ENCODE measurements at regions not wholly inside any gene's neighbourhood (a gene's known extent, or its start where the extent isn't known, plus 50 kb on each side); places are given as distances from the start of the nearest gene placed in this dataset.

DNA sequence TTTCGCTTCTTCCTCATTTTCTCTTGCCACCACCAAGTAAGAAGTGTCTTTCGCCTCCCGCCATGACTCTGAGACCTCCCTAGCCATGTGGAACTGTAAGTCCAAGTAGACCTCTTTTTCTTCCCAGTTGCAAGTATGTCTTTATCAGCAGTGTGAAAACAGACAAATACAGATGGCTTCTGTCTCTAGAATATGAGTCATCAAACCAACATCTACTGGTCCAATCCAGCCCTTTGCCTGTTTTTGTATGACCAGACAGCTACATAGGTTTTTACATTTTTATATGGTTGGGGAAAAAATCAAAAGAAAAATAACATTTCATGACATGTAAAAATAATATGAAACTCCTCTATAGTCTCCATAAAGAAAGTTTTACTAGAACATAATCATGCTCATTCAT lies 118.7 kb upstream of the PTPRG start:
- Mint-ChIP-seq H3K4me3 (no peak overlapping the region), H3K27me3 (peaks cover 3% of the 10 kb centered on the region), H3K4me1 (no peaks in the 10 kb centered on the region), H3K27ac (no peak overlapping the region), H3K9me3 (no peaks in the 10 kb centered on the region), H3K36me3 (no peaks in the 10 kb centered on the region)
- DNase-seq (ENCODE audit: low spot score in 2 of 2), result no peak
- no peak for ATAC-seq (ENCODE audit: low read depth)

- H3K36me3 Mint-ChIP-seq, result no peaks in the 10 kb centered on the region
- no peaks in the 10 kb centered on the region for H3K9me3 Mint-ChIP-seq
- ATAC-seq (ENCODE audit: low read depth) (no peak), DNase-seq (ENCODE audit: low spot score in 2 of 2) (no peak)
- no peak overlapping the region for H3K4me3 Mint-ChIP-seq
- H3K4me1 Mint-ChIP-seq, result no peaks in the 10 kb centered on the region
- H3K27me3 Mint-ChIP-seq, result peaks cover 3% of the 10 kb centered on the region
- H3K27ac Mint-ChIP-seq, result no peak overlapping the region
These were observed 117.5 kb upstream of the PTPRG start for GRCh38 chr3:61443886-61444285.

DNA sequence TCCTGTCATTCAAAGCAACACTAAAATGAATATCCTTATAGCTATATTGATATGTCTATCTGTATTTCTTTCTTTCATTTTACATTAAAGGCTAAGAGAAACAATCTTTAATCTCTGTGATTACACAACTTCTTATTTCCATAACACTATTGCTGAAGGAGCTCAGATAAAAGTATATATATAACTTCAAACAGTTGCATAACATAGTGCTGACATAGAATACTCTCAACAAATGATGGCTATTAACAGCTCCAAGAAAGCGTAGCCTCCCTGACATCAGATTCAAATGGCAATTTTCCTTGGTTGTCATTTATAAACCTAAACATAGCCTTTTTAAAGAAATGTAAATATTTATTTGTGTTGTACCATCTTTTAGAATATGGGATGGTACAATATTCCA lies 116.6 kb upstream of the PTPRG start:
- H3K4me1 Mint-ChIP-seq, result no peaks in the 10 kb centered on the region
- H3K27ac Mint-ChIP-seq, result no peak overlapping the region
- H3K9me3 Mint-ChIP-seq, result no peaks in the 10 kb centered on the region
- no peak for DNase-seq (ENCODE audit: low spot score in 2 of 2)
- H3K27me3 Mint-ChIP-seq, result peaks cover 3% of the 10 kb centered on the region
- ATAC-seq (ENCODE audit: low read depth), result no peak
- H3K4me3 Mint-ChIP-seq, result no peak overlapping the region
- H3K36me3 Mint-ChIP-seq, result no peaks in the 10 kb centered on the region

GRCh38 chr3:61445924-61446323 lies 115.4 kb upstream of the PTPRG start:
- DNase-seq (ENCODE audit: low spot score in 2 of 2), result no peak
- peaks cover 3% of the 10 kb centered on the region for H3K27me3 Mint-ChIP-seq

GRCh38 chr3:61446341-61446740 lies 115.0 kb upstream of the PTPRG start:
- no peaks in the 10 kb centered on the region for H3K4me1 Mint-ChIP-seq
- H3K4me3 Mint-ChIP-seq, result no peak overlapping the region
- H3K27me3 Mint-ChIP-seq, result peaks cover 3% of the 10 kb centered on the region
- ATAC-seq (ENCODE audit: low read depth) (no peak), DNase-seq (ENCODE audit: low spot score in 2 of 2) (no peak)
- H3K27ac Mint-ChIP-seq, result no peak overlapping the region
- no peaks in the 10 kb centered on the region for H3K9me3 Mint-ChIP-seq
- no peaks in the 10 kb centered on the region for H3K36me3 Mint-ChIP-seq

More at GRCh38 chr3:61445924-61446323, 115.4 kb upstream of the PTPRG start:
- Mint-ChIP-seq H3K4me1 (no peaks in the 10 kb centered on the region), H3K9me3 (no peaks in the 10 kb centered on the region), H3K27ac (no peak overlapping the region), H3K36me3 (no peaks in the 10 kb centered on the region), H3K4me3 (no peak overlapping the region)
- ATAC-seq (ENCODE audit: low read depth), result no peak

DNA sequence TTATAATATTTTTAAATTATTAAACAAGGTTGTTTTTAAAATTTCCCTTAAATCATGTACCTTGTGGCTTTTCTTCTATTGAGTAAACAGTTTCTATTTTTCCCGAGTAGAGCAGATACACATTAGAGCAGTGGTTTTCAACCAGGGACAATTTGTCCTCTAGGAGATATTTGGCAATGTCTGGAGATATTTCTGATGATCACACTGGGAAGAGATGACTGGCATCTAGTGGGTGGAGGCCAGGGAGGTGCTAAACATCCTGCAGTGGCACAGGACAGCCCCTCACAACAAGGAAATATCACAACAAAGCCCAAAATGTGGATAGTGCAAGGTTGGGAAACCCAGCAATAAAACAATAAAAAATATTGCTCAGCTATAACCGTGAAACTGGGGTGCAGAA lies 113.0 kb upstream of the PTPRG start:
- no peak for DNase-seq (ENCODE audit: low spot score in 2 of 2)
- ATAC-seq (ENCODE audit: low read depth), result no peak
- H3K27ac Mint-ChIP-seq, result no peak overlapping the region
- no peaks in the 10 kb centered on the region for H3K36me3 Mint-ChIP-seq
- no peaks in the 10 kb centered on the region for H3K4me1 Mint-ChIP-seq
- no peak overlapping the region for H3K4me3 Mint-ChIP-seq
- H3K9me3 Mint-ChIP-seq, result no peaks in the 10 kb centered on the region
- peaks cover 7% of the 10 kb centered on the region for H3K27me3 Mint-ChIP-seq

DNA sequence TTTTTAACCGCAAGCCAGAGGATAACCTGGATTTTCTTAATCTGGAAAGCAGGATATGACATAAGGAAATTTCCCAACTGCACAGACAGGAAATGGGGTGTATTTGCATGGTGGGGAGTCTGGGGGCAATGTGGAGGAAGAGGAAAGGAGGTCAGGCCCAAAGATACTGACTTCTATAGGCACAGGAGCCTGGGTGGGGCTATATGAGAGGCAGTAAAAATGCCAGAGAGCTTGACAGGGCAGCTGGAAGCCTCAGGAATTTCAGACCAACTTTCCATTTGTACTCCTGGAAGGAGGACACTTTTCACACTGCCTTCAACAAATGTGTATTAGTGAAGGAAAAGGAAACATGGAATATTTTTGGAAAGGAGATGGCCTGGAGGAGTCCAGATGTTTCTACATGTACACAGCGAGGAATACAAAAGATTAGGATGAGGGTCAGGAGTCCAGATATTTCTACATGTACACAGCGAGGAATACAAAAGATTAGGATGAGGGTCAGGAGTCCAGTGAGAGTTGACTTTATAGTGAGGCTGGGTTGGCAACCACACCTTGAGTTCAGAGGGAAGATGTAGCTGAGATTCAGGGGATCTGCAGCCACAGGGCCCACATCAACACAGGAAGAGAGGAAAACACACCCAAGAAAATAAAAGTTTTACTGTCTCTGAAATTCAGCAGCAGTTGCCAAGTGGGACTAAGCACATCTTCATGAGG lies 111.9 kb upstream of the PTPRG start:
- Mint-ChIP-seq H3K27ac (no peak overlapping the region), H3K36me3 (no peaks in the 10 kb centered on the region), H3K4me3 (no peak overlapping the region), H3K4me1 (no peaks in the 10 kb centered on the region), H3K27me3 (peaks cover 7% of the 10 kb centered on the region), H3K9me3 (no peaks in the 10 kb centered on the region)
- DNase-seq (ENCODE audit: low spot score in 2 of 2) (no peak), ATAC-seq (ENCODE audit: low read depth) (no peak)

- no peak for ATAC-seq (ENCODE audit: low read depth)
These were observed 110.5 kb upstream of the PTPRG start for GRCh38 chr3:61450866-61451265.

GRCh38 chr3:61451841-61452240 lies 109.5 kb upstream of the PTPRG start:
- H3K27ac Mint-ChIP-seq, result no peak overlapping the region
- ATAC-seq (ENCODE audit: low read depth), result no peak
- DNase-seq (ENCODE audit: low spot score in 2 of 2), result no peak

More at GRCh38 chr3:61450866-61451265, 110.5 kb upstream of the PTPRG start:
- DNase-seq (ENCODE audit: low spot score in 2 of 2), result no peak
- Mint-ChIP-seq H3K27ac (no peak overlapping the region), H3K4me3 (no peak overlapping the region), H3K4me1 (no peaks in the 10 kb centered on the region), H3K36me3 (no peaks in the 10 kb centered on the region), H3K9me3 (no peaks in the 10 kb centered on the region), H3K27me3 (peaks cover 5% of the 10 kb centered on the region)

DNA sequence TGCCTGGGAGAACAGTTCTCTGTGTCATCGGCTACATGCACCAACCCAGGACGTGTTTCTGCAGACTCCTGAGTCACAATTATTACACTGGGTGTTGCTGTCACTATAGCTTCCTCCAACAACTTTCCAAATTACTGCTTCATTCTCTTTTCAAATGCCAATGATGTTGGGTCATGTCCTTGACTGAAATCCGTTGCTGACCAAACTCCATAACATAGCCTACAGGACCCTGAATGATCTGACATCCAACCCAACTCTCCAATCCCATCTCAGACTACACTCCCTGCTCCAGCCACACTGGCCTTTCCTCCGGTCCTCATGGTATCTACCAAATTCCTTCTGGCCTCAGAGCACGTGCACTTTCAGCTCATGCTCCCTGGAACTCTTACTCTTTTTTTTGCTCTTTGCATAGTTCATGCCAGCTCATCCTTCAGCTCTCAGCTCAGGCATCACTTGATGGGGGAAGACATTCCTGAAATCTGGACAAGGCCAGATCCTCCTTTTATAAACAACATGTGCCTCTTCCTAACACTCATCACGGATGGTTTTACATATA lies 108.8 kb upstream of the PTPRG start:
- Mint-ChIP-seq H3K27me3 (peaks cover 4% of the 10 kb centered on the region), H3K27ac (no peak overlapping the region), H3K4me3 (no peak overlapping the region), H3K9me3 (no peaks in the 10 kb centered on the region), H3K36me3 (no peaks in the 10 kb centered on the region), H3K4me1 (no peaks in the 10 kb centered on the region)
- ATAC-seq (ENCODE audit: low read depth) (no peak), DNase-seq (ENCODE audit: low spot score in 2 of 2) (no peak)

More at GRCh38 chr3:61451841-61452240, 109.5 kb upstream of the PTPRG start:
- Mint-ChIP-seq H3K36me3 (no peaks in the 10 kb centered on the region), H3K27me3 (peaks cover 4% of the 10 kb centered on the region), H3K9me3 (no peaks in the 10 kb centered on the region), H3K4me3 (no peak overlapping the region), H3K4me1 (no peaks in the 10 kb centered on the region)

DNA sequence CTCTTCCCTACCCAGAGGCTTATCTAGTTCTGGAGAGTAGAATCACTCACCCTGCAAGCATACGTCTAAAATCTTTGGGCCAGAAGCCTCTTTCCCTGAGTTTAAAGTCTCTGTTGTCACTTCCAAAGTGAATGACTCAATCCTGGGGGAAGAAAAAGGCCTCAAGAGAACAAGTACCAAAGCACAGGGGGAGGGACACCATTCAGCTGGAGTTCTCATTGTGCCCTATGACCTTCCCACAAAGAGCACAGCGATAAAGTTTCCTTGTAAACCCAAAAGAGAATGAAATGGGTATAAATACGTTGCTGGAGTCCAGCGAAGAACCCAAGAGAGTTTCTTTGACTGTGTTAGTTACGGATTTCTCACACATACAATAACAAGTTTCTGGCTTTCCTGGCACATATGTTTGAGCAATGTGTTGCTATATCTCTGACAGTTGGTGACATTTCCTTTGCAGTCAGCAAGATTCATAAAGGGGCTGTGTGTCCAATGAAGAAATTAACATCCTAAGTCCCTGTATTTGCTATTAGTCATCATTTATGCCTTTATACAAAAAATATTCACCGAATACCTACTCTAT lies 107.3 kb upstream of the PTPRG start:
- Mint-ChIP-seq H3K27ac (no peak overlapping the region), H3K4me1 (no peaks in the 10 kb centered on the region), H3K27me3 (peaks cover 4% of the 10 kb centered on the region), H3K9me3 (no peaks in the 10 kb centered on the region), H3K36me3 (no peaks in the 10 kb centered on the region), H3K4me3 (no peak overlapping the region)
- DNase-seq (ENCODE audit: low spot score in 2 of 2) (no peak), ATAC-seq (ENCODE audit: low read depth) (no peak)

DNA sequence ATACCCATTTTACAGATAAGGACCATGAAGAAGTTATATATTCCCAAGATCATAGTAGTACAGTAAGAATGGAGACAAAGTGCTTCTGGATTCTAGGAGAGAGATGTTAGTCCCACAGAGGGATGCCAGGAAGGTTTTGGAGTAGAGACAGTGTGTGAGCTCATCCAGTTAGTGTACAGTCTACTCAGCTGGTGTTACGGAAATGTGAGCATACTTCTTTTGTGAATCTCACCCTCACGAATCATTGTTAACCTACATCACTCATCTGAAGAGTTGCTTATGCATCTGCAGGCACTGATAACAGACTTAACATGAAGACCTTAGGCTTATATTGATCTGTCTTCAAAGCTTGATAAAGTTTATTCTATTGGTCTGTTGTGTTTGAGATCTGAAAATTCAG lies 106.6 kb upstream of the PTPRG start:
- DNase-seq (ENCODE audit: low spot score in 2 of 2) (no peak), ATAC-seq (ENCODE audit: low read depth) (no peak)
- peaks cover 4% of the 10 kb centered on the region for H3K27me3 Mint-ChIP-seq
- H3K4me3 Mint-ChIP-seq, result no peak overlapping the region
- H3K4me1 Mint-ChIP-seq, result no peaks in the 10 kb centered on the region
- no peak overlapping the region for H3K27ac Mint-ChIP-seq
- no peaks in the 10 kb centered on the region for H3K36me3 Mint-ChIP-seq
- no peaks in the 10 kb centered on the region for H3K9me3 Mint-ChIP-seq

DNA sequence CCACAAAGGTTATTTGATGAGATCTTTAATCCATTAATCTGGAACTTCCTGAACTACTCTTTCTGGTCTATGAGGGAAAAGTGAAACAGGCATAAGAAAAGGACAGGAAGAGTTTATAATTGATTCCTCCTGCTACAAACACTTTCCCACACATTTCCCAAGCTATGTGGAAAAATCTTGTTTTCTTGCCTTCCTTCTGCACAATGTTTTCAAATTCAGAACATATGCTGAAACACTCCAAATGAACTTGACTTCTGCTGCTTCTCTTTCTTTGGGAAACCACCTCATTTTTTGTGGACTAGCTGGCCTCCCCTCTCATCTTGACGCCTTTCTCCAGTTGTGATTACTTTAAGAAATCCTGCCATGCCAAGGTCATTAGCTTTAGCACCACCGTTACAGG lies 100.7 kb upstream of the PTPRG start:
- Mint-ChIP-seq H3K4me3 (no peak overlapping the region), H3K36me3 (no peaks in the 10 kb centered on the region), H3K27me3 (peaks cover 4% of the 10 kb centered on the region), H3K9me3 (no peaks in the 10 kb centered on the region), H3K27ac (no peak overlapping the region), H3K4me1 (no peaks in the 10 kb centered on the region)
- ATAC-seq (ENCODE audit: low read depth) (no peak), DNase-seq (ENCODE audit: low spot score in 2 of 2) (no peak)

- H3K4me3 Mint-ChIP-seq, result no peak overlapping the region
- H3K27ac Mint-ChIP-seq, result no peak overlapping the region
- no peaks in the 10 kb centered on the region for H3K9me3 Mint-ChIP-seq
- no peaks in the 10 kb centered on the region for H3K36me3 Mint-ChIP-seq
- no peaks in the 10 kb centered on the region for H3K4me1 Mint-ChIP-seq
- DNase-seq (ENCODE audit: low spot score in 2 of 2) (no peak), ATAC-seq (ENCODE audit: low read depth) (no peak)
- H3K27me3 Mint-ChIP-seq, result peaks cover 4% of the 10 kb centered on the region
These were observed 98.2 kb upstream of the PTPRG start for GRCh38 chr3:61463191-61463590.

Measured in memory B cell (primary cell).